ENCODE measurements at regions not wholly inside any gene's neighbourhood (a gene's known extent, or its start where the extent isn't known, plus 50 kb on each side); places are given as distances from the start of the nearest gene placed in this dataset.
"Not testable (repeated sequence)": the region's sequence is repeated elsewhere in the genome, so short reads cannot be mapped to it uniquely, and the experiment has no call there.

GRCh38 chr1:146521804-146522203, 293.0 kb upstream of the NOTCH2NLA start:
- TF ChIP-seq, protein P1, sequence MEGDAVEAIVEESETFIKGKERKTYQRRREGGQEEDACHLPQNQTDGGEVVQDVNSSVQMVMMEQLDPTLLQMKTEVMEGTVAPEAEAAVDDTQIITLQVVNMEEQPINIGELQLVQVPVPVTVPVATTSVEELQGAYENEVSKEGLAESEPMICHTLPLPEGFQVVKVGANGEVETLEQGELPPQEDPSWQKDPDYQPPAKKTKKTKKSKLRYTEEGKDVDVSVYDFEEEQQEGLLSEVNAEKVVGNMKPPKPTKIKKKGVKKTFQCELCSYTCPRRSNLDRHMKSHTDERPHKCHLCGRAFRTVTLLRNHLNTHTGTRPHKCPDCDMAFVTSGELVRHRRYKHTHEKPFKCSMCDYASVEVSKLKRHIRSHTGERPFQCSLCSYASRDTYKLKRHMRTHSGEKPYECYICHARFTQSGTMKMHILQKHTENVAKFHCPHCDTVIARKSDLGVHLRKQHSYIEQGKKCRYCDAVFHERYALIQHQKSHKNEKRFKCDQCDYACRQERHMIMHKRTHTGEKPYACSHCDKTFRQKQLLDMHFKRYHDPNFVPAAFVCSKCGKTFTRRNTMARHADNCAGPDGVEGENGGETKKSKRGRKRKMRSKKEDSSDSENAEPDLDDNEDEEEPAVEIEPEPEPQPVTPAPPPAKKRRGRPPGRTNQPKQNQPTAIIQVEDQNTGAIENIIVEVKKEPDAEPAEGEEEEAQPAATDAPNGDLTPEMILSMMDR (IDR thresholded peaks at IDR 0.05) = not testable (repeated sequence)
- not testable (repeated sequence) for TF ChIP-seq POLR2A (IDR thresholded peaks at IDR 0.05)

Measured in breast epithelium (tissue), 3 donors.